GM12872 (cell line): ENCODE measurements at regions not wholly inside any gene's neighbourhood (a gene's known extent, or its start where the extent isn't known, plus 50 kb on each side); places are given as distances from the start of the nearest gene placed in this dataset.

Experiments used
- CTCF ChIP-seq: IDR thresholded peaks from 3 replicates; pipeline ENCODE4 v1.5.1; 2011; ENCODE audit warnings: low read depth, mild to moderate bottlenecking, low read length, moderate library complexity; ENCODE audit not compliant: insufficient read depth

GRCh38 chr12:84247931-84248330 is 664.7 kb downstream of the SLC6A15 start:
- TF ChIP-seq CTCF, result no peak

- TF ChIP-seq CTCF, result no peak
These were observed 668.9 kb downstream of the SLC6A15 start for GRCh38 chr12:84243686-84244085.

- TF ChIP-seq CTCF, result no peak
These were observed 689.8 kb downstream of the SLC6A15 start for GRCh38 chr12:84222841-84223240.

GRCh38 chr12:84218406-84218805 is 694.2 kb downstream of the SLC6A15 start:
- TF ChIP-seq CTCF, result no peak

GRCh38 chr12:84201976-84202375 is 710.6 kb downstream of the SLC6A15 start:
- TF ChIP-seq CTCF, result no peak

- TF ChIP-seq CTCF, result no peak
These were observed 714.2 kb downstream of the SLC6A15 start for GRCh38 chr12:84198294-84198946.

GRCh38 chr12:84191779-84192178 is 720.8 kb downstream of the SLC6A15 start:
- TF ChIP-seq CTCF, result no peak
